ENCODE measurements at regions not wholly inside any gene's neighbourhood (a gene's known extent, or its start where the extent isn't known, plus 50 kb on each side); places are given as distances from the start of the nearest gene placed in this dataset.

- Mint-ChIP-seq H3K4me3 (no peak overlapping the region), H3K27ac (no peak overlapping the region), H3K36me3 (ENCODE audit: low read depth) (no peaks in the 10 kb centered on the region), H3K4me1 (no peaks in the 10 kb centered on the region), H3K9me3 (no peaks in the 10 kb centered on the region), H3K27me3 (ENCODE audit: insufficient read depth) (no peaks in the 10 kb centered on the region)
- Histone ChIP-seq H3K9ac (ENCODE audit: extremely low read depth, low read length, poor library complexity, severe bottlenecking) (no peak overlapping the region), H3K9me3 (ENCODE audit: control insufficient read depth, low read length) (no peaks in the 10 kb centered on the region), H3K27me3 (ENCODE audit: control insufficient read depth, insufficient read depth, low read length, poor library complexity, severe bottlenecking) (no peaks in the 10 kb centered on the region), H3K27ac (ENCODE audit: low read depth, low read length) (no peak overlapping the region), H3K36me3 (ENCODE audit: control insufficient read depth, insufficient read depth, low read length) (no peaks in the 10 kb centered on the region), H3K4me1 (ENCODE audit: control insufficient read depth, insufficient read depth, low read length) (no peaks in the 10 kb centered on the region), H3K4me3 (ENCODE audit: low read length) (no peak overlapping the region)
- no peak for DNase-seq
- TF ChIP-seq, protein P1, sequence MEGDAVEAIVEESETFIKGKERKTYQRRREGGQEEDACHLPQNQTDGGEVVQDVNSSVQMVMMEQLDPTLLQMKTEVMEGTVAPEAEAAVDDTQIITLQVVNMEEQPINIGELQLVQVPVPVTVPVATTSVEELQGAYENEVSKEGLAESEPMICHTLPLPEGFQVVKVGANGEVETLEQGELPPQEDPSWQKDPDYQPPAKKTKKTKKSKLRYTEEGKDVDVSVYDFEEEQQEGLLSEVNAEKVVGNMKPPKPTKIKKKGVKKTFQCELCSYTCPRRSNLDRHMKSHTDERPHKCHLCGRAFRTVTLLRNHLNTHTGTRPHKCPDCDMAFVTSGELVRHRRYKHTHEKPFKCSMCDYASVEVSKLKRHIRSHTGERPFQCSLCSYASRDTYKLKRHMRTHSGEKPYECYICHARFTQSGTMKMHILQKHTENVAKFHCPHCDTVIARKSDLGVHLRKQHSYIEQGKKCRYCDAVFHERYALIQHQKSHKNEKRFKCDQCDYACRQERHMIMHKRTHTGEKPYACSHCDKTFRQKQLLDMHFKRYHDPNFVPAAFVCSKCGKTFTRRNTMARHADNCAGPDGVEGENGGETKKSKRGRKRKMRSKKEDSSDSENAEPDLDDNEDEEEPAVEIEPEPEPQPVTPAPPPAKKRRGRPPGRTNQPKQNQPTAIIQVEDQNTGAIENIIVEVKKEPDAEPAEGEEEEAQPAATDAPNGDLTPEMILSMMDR (conservative IDR thresholded peaks at IDR 0.05), result no peak
- WGBS, 2 experiments (ENCODE audit: insufficient coverage in 1 of 2, insufficient read length in 1 of 2), result 100% methylated on average over 1 of the region's 1 CpG; no CpG with 5 or more reads in 1 of the 2 experiments
These were observed 151.2 kb downstream of the COX18 start for GRCh38 chr4:72918362-72918761.

- TF ChIP-seq, protein P1 (conservative IDR thresholded peaks at IDR 0.05), result no peak
- H3K36me3 Mint-ChIP-seq (ENCODE audit: low read depth), result no peaks in the 10 kb centered on the region
- no peaks in the 10 kb centered on the region for H3K27me3 Mint-ChIP-seq (ENCODE audit: insufficient read depth)
- H3K27ac Mint-ChIP-seq, result no peak overlapping the region
- no peak overlapping the region for H3K4me3 Mint-ChIP-seq
- H3K27me3 ChIP-seq (ENCODE audit: control insufficient read depth, insufficient read depth, low read length, poor library complexity, severe bottlenecking), result no peaks in the 10 kb centered on the region
- no peak overlapping the region for H3K4me3 ChIP-seq (ENCODE audit: low read length)
- DNase-seq, result no peak
- no peak overlapping the region for H3K9ac ChIP-seq (ENCODE audit: extremely low read depth, low read length, poor library complexity, severe bottlenecking)
- H3K4me1 Mint-ChIP-seq, result no peaks in the 10 kb centered on the region
- no peaks in the 10 kb centered on the region for H3K36me3 ChIP-seq (ENCODE audit: control insufficient read depth, insufficient read depth, low read length)
- H3K4me1 ChIP-seq (ENCODE audit: control insufficient read depth, insufficient read depth, low read length), result no peaks in the 10 kb centered on the region
- WGBS, 2 experiments (ENCODE audit: insufficient coverage in 1 of 2, insufficient read length in 1 of 2), result 51 to 70% methylated on average over 2 to 5 of the region's 5 CpGs
- no peaks in the 10 kb centered on the region for H3K9me3 ChIP-seq (ENCODE audit: control insufficient read depth, low read length)
- H3K27ac ChIP-seq (ENCODE audit: low read depth, low read length), result no peak overlapping the region
- no peaks in the 10 kb centered on the region for H3K9me3 Mint-ChIP-seq
These were observed 158.2 kb downstream of the COX18 start for GRCh38 chr4:72911316-72911715.

GRCh38 chr4:72909461-72909860 lies 160.1 kb downstream of the COX18 start:
- no peak overlapping the region for H3K9ac ChIP-seq (ENCODE audit: extremely low read depth, low read length, poor library complexity, severe bottlenecking)
- no peaks in the 10 kb centered on the region for H3K36me3 ChIP-seq (ENCODE audit: control insufficient read depth, insufficient read depth, low read length)
- H3K4me3 Mint-ChIP-seq, result no peak overlapping the region
- H3K27me3 Mint-ChIP-seq (ENCODE audit: insufficient read depth), result no peaks in the 10 kb centered on the region
- 30% methylated on average over 1 of the region's 1 CpG; no CpG with 5 or more reads in 1 of the 2 experiments for WGBS, 2 experiments (ENCODE audit: insufficient coverage in 1 of 2, insufficient read length in 1 of 2)
- H3K9me3 ChIP-seq (ENCODE audit: control insufficient read depth, low read length), result no peaks in the 10 kb centered on the region
- no peaks in the 10 kb centered on the region for H3K4me1 ChIP-seq (ENCODE audit: control insufficient read depth, insufficient read depth, low read length)
- H3K4me3 ChIP-seq (ENCODE audit: low read length), result no peak overlapping the region
- peak; percentile 77 for DNase-seq
- peaks cover 1% of the 10 kb centered on the region for H3K9me3 Mint-ChIP-seq
- TF ChIP-seq, protein P1 (conservative IDR thresholded peaks at IDR 0.05), result peak; percentile 84
- no peak overlapping the region for H3K27ac Mint-ChIP-seq
- H3K4me1 Mint-ChIP-seq, result peaks cover 7% of the 10 kb centered on the region
- H3K27ac ChIP-seq (ENCODE audit: low read depth, low read length), result no peak overlapping the region
- H3K27me3 ChIP-seq (ENCODE audit: control insufficient read depth, insufficient read depth, low read length, poor library complexity, severe bottlenecking), result no peaks in the 10 kb centered on the region
- no peaks in the 10 kb centered on the region for H3K36me3 Mint-ChIP-seq (ENCODE audit: low read depth)

All from endodermal cell (in vitro differentiated cells).